ENCODE measurements at regions not wholly inside any gene's neighbourhood (a gene's known extent, or its start where the extent isn't known, plus 50 kb on each side); places are given as distances from the start of the nearest gene placed in this dataset.

DNA sequence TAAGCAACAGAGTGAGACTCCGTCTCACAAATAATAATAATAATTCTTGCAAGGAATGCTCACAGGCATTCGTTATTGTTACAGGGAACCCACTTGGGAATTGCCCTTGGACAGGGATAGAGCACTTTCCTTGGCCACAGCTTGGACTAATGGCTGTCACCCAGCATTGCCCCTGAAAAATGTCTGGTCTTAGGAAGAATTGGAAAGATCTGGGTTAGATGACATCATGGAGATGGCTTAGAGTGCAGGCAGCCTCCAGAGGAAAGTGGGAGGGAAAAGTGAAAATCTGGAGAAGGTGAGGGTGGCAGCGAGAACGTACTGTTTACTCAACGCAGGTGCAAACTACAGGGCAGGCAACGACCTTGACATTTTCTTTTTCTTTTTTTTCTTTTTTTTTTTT lies 59.3 kb upstream of the MRTFB start:
- intact Hi-C loops (cut with micrococcal nuclease) (no loop called here), in situ Hi-C loops (cut with MboI) (no loop called here)
- no peak for FAIRE-seq
- no peaks in the 10 kb centered on the region for H3K36me3 ChIP-seq (ENCODE audit: control insufficient read depth, insufficient read depth, low read length)
- no peak overlapping the region for H3K4me2 ChIP-seq (ENCODE audit: insufficient read depth, low read length)
- H3K27ac ChIP-seq (ENCODE audit: extremely low read depth, low read depth, low read length) = no peak overlapping the region
- H3K9me3 ChIP-seq (replicated peaks; ENCODE audit: control insufficient read depth, insufficient read depth, low read depth, low read length) = no peaks in the 10 kb centered on the region
- ChIA-PET POLR2A (no interaction called here), CTCF (ENCODE audit: low intra/inter-chr PET ratio) (no interaction called here)
- no peak overlapping the region for H3K9ac ChIP-seq (ENCODE audit: insufficient read depth in 1 of 2, low read depth in 2 of 2, low read length in 2 of 2)
- ATAC-seq = no peak
- H3K4me3 ChIP-seq = no peak overlapping the region
- H3K4me1 ChIP-seq (replicated peaks in 1 of 2; ENCODE audit: control insufficient read depth in 2 of 2, insufficient read depth in 2 of 2, low read length in 2 of 2) = no peaks in the 10 kb centered on the region
- no peaks in the 10 kb centered on the region for H4K20me1 ChIP-seq (replicated peaks; ENCODE audit: control insufficient read depth, insufficient read depth, low read length)
- H3K79me2 ChIP-seq (ENCODE audit: control insufficient read depth, insufficient read depth, low read length) = no peaks in the 10 kb centered on the region
- no peak overlapping the region for H2AFZ ChIP-seq (ENCODE audit: low read depth, low read length)
- TF ChIP-seq ZNF143 (CRISPR knock-in tag; IDR thresholded peaks at IDR 0.05) (no peak), ZNF311 (CRISPR knock-in tag; IDR thresholded peaks at IDR 0.05) (no peak), KDM5B (IDR thresholded peaks at IDR 0.05; ENCODE audit: insufficient replicate concordance, low read depth, low read length) (no peak), POLR2A (conservative IDR thresholded peaks at IDR 0.05) (no peak), SETDB1 (IDR thresholded peaks at IDR 0.05; ENCODE audit: low read length) (no peak), TCF15 (CRISPR knock-in tag; IDR thresholded peaks at IDR 0.05) (no peak), NONO (IDR thresholded peaks at IDR 0.05; ENCODE audit: low read depth in 2 of 2, low read length in 1 of 2) (no peak), ZNF174 (CRISPR knock-in tag; IDR thresholded peaks at IDR 0.05) (no peak), CSDE1 (IDR thresholded peaks at IDR 0.05) (no peak), BRF2 (IDR thresholded peaks at IDR 0.05; ENCODE audit: borderline replicate concordance, insufficient read depth, insufficient read length) (no peak), ZBTB7A (IDR thresholded peaks at IDR 0.05; ENCODE audit: borderline replicate concordance, control insufficient read depth, low read depth, low read length) (no peak), XRCC5 (IDR thresholded peaks at IDR 0.05; ENCODE audit: low read depth, low read length) (no peak), TEAD1 (CRISPR knock-in tag; IDR thresholded peaks at IDR 0.05) (no peak), PHB (CRISPR knock-in tag; IDR thresholded peaks at IDR 0.05) (no peak), ZNF699 (CRISPR knock-in tag; IDR thresholded peaks at IDR 0.05; ENCODE audit: insufficient replicate concordance) (no peak), FOXP1 (CRISPR knock-in tag; IDR thresholded peaks at IDR 0.05) (no peak), ZNF584 (CRISPR knock-in tag; IDR thresholded peaks at IDR 0.05; ENCODE audit: low read depth) (no peak), PML (IDR thresholded peaks at IDR 0.05; ENCODE audit: low read length) (no peak), CC2D1A (IDR thresholded peaks at IDR 0.05) (no peak)
- TF ChIP-seq, protein P1, sequence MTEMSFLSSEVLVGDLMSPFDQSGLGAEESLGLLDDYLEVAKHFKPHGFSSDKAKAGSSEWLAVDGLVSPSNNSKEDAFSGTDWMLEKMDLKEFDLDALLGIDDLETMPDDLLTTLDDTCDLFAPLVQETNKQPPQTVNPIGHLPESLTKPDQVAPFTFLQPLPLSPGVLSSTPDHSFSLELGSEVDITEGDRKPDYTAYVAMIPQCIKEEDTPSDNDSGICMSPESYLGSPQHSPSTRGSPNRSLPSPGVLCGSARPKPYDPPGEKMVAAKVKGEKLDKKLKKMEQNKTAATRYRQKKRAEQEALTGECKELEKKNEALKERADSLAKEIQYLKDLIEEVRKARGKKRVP (CRISPR knock-in tag; IDR thresholded peaks at IDR 0.05) = no peak
- H3K27me3 ChIP-seq (ENCODE audit: control insufficient read depth in 2 of 2, insufficient read depth in 2 of 2, low read length in 2 of 2) = peaks cover 21 to 22% of the 10 kb centered on the region in 2 experiments
- WGBS (ENCODE audit: insufficient coverage, low coverage, missing lambda C conversion rate) = 2% methylated on average over 6 of the region's 6 CpGs
- no TSS peak for BruUV-seq (replicated peaks)
- no peak for DNase-seq (ENCODE audit: extremely low read depth in 1 of 4, low spot score in 3 of 4)
- no peaks in the 10 kb centered on the region for H3K9me1 ChIP-seq (ENCODE audit: control insufficient read depth, insufficient read depth, low read length)

All from K562 (cell line).